SK-N-SH treated with all-trans-retinoic acid at 6 μM for 48 hours (cell line): ENCODE measurements at regions not wholly inside any gene's neighbourhood (a gene's known extent, or its start where the extent isn't known, plus 50 kb on each side); places are given as distances from the start of the nearest gene placed in this dataset.

ENCODE experiments used
- BACH2 ChIP-seq: fragments of 250-450 bp; sonication (Bioruptor Pico); IDR thresholded peaks from 2 replicates; pipeline ENCODE4 v1.9.0; 2021; ENCODE audit warnings: mild to moderate bottlenecking, borderline replicate concordance
- CSDC2 ChIP-seq: fragments of 250-450 bp; sonication (Bioruptor Pico); IDR thresholded peaks from 2 replicates; pipeline ENCODE4 v1.5.0; 2020; ENCODE audit warnings: mild to moderate bottlenecking, moderate library complexity
- ZNF565 ChIP-seq: fragments of 450-650 bp; formaldehyde crosslinking; conservative IDR thresholded peaks from 2 replicates; pipeline ENCODE4 v1.5.0; 2020; ENCODE audit warnings: low read depth, mild to moderate bottlenecking, moderate library complexity

- TF ChIP-seq CSDC2 (no peak), BACH2 (no peak), ZNF565 (CRISPR knock-in tag) (no peak)
These were observed 144.1 kb upstream of the BCHE start for GRCh38 chr3:165981318-165981717.
